HuH-7 (cell line): ENCODE measurements at regions not wholly inside any gene's neighbourhood (a gene's known extent, or its start where the extent isn't known, plus 50 kb on each side); places are given as distances from the start of the nearest gene placed in this dataset.
"Not testable (repeated sequence)": the region's sequence is repeated elsewhere in the genome, so short reads cannot be mapped to it uniquely, and the experiment has no call there.

Experiments used
- DNase-seq: peaks from one replicate; pipeline ENCODE4 v3.0.0; 2011; ENCODE audit warnings: low spot score

GRCh38 chr2:203585516-203585915 is 50.4 kb upstream of the RAPH1 start:
- DNase-seq: no peak

GRCh38 chr2:203586206-203586605 is 51.1 kb upstream of the RAPH1 start:
- no peak for DNase-seq

GRCh38 chr2:203586696-203587095 is 51.6 kb upstream of the RAPH1 start:
- no peak for DNase-seq

DNA sequence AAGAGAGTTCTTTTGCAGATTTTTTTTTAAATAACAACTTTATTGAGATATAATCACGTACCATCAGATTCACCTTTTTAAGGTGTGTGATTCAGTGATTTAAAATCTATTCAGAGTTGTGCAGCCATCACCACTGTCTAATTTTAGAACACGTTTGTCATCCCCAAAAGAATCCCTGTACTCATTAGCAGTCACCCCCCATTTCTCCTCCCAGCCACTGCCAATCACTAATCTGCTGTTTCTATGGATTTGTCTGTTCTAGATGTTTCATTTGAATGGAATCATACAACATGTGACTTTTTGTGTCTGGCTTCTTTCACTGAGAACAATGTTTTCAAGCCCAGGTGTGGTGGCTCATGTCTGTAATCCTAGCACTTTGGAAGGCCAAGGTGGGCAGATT is 55.4 kb upstream of the RAPH1 start:
- no peak for DNase-seq

DNA sequence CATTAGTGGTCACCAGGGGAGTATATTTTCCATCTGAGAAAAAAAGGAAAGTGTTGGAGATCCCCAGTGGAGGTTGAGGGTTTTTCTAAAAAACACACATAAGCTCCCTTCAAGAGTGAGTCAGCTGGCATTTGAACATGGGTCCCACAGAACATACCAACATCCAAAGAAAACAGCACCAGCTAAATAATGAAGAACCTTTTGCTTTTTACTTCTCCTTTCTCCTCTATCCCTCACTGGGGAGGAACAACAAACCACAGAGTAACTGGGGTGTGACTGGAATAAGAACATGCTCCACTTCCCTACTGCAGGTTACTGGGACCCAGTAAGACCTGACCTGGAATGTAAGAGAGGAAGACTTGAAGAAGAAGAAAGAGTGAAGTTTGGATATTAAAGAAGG is 56.5 kb upstream of the RAPH1 start:
- DNase-seq: no peak

DNA sequence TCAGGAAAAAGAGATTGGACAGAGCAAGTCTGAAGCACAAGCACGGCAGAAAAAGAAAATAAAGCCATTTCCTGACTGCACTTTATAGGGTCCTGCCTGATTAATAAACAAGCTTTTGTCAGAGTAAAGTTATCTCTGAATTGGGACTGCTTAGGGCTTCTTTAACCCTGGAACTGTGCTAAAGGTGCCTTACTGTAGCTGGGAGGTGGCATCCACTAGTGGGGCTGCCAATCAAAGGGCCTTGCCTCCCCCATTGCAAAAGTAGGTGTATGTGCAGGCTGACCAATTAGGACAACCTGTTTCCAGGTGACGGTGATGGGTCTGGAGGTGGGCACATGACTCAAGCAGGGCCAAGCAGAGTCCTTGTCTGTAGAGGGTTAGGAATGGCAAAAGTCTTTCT is 57.4 kb upstream of the RAPH1 start:
- DNase-seq: no peak

GRCh38 chr2:203594541-203594940 is 59.4 kb upstream of the RAPH1 start:
- DNase-seq: no peak

DNA sequence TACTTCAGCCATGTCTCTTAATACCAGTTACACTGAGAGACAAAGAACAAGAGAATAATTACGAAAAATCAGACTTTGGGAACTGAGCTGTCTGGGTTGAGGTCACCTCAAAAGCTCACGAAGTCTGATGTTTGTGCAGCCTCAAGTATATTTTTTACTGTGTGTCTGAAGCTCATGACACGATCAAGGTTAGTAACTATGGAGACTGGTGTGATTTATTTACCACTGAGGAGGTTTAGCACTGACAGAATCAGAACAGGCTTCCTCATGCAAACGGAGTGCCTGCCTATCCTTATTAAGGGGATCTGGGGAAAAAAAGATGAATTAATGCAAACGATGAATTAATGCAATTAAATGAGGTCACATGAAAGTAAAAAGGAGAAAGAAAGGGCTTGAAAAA is 61.1 kb upstream of the RAPH1 start:
- no peak for DNase-seq

DNA sequence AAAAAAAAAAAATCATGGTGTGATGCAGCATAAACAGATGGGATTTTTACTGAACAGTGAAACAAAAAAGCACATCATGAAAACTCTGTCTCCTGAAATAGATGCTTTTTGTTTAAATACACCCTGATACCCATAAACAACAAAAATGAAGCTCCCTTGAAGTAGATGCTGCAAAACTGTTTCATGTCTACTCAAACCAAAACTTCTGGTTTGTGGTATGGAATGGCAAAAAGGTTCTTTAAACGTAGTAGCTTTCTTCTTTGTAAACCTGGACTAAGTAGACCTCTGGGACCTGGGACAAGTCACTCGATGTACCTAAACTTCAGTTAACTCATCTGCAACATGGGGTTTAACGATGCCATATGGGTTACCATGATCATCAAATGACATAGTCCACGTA is 64.4 kb upstream of the RAPH1 start:
- no peak for DNase-seq

- no peak for DNase-seq
These were observed 65.2 kb upstream of the RAPH1 start for GRCh38 chr2:203600286-203600685.

DNA sequence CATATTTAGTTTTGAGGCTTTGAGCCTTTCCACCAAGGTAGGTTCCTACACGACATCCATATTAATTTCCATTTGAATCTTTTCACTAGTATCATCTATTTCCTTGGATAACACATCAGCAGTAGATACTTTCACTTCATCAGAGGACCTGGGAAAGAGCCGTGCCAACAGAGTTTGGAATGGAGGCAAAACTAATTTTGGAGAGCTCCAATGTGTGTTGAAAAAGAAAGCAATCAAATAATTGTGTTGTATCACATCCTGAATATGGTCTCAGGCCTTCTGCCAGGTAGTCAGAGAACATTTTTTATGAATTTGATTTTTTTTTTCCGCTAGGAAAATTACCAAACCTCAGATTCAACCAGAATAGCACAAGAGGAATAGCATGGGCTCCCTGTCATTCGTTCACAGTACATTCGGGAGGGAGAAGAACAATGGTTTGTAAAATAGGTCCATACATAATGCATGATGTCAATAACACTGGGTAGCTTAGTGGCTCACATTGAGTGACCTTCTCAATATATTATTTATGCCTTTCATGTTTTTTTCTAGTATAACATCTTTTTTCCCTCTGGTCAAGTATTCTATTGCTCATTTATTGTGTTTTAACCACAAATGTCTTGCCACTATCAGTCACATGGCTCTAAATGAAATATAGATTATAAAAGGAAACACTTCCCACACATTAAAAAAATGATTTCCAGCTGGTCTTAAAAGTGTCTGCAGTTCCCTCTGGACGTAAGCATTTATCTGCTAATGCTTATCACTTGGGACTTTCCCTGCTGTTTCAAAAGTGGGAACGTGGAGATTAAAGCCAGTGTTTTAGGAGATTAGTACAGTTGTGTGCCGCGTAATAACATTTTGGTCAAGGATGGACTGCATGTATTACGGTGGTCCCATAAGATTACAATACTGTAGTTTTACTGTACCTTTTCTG is 68.6 kb upstream of the RAPH1 start:
- DNase-seq: no peak

DNA sequence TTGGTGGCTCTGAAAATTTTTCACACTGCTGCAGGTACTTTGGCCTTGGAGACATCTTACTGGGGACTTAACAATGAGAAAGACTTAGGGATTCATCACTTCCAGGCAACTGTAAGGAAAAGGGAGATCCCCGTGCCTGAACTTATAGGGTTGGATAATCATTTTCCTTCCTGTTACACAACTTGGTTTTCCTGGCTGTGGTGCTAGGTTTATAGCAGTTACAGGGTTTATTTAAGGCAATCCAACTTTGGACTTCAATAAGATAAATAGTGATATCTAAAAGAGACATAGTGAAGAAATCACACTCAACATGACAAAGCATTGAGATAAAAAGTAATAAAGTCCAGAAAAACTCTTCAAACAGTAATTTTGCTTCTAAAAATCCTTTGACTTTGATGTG is 70.2 kb upstream of the RAPH1 start:
- peak; percentile 43 for DNase-seq

DNA sequence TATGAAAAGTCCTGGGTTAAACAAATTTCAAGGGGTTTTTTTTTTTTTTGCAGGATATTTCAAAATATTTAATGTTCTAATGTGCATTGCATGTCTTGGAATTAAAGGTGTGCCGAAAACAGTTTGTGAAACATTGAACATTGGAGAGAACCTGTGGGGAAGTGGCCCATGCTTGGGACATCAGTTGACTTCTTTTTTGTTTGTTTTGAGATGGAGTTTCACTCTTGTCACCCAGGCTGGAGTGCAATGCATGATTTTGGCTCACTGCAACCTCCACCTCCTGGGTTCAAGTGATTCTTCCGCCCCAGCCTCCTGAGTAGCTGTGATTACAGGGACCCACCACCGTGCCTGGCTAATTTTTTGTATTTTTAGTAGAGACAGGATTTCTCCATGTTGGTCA is 71.0 kb upstream of the RAPH1 start:
- DNase-seq: no peak

DNA sequence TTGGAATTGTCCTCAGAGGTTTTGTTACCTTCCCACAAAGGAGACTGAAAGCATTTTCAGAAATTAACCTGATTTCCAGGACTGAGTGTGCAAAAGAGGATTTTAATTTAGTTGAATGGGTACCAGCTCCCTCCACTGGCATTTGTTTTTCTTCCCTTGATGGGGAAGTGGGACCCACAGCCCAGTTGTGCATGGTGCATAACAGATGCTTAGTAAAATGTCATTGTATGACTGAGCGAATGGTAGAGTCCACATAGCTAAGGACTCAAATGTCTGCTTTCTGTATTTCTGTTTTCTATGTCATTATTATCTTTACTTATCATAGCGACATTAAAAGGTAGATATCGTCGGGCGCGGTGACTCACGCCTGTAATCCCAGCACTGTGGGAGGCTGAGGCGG is 75.5 kb upstream of the RAPH1 start:
- DNase-seq: no peak

GRCh38 chr2:203612246-203612645 is 77.1 kb upstream of the RAPH1 start:
- no peak for DNase-seq

DNA sequence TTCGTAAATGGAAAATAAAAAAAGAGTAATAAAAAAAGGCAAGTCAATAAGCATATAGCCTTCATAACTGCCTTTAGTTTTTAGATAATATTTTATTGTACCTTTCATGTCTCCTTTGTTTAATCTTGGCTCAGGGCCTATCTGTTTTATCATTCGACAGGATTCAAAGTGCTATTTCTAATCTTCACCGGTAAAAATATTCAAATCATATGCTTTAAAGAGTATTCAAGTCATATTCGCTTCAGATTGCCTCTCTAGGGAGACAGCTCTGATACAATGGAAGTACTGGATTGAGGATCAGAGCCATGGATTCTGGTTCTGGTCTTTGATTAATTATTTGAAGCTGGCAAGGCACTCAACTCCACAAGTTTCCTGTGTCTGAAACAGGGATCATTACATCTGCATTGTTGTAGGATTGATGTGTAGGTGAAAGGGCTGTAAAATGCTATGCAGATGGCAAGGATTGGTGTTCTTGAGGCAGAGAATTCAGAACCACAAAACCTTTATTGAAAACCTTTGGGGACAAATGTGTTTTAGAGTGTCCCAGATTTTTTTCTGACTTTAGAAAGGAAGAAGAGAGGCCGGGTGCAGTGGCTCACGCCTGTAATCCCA is 84.3 kb upstream of the RAPH1 start:
- no peak for DNase-seq

DNA sequence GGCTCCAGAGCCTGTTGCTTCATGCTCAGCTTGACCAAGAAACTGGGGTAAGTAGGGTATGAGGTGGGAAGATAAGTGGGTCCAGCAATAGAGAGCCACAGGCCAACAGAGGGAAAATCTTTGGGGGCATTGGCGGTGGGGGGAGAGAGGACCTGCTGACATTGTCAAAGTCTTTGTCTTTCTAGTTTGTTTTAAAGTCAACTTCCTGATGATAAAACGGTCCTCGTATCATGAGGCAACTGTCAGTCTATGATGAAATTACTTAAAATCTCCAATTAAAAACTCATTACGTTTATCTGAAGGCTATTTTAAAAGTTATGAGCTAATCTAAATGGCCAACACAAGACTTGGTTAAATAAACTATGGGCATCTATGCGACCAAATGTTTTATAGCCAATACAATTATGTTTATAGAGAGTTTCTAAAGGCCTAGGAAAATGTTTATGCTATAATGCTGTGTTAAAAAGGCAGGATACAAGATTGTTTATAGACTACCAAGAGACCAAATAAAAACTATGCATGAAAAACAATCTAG is 84.4 kb upstream of the CD28 start:
- no peak for DNase-seq

DNA sequence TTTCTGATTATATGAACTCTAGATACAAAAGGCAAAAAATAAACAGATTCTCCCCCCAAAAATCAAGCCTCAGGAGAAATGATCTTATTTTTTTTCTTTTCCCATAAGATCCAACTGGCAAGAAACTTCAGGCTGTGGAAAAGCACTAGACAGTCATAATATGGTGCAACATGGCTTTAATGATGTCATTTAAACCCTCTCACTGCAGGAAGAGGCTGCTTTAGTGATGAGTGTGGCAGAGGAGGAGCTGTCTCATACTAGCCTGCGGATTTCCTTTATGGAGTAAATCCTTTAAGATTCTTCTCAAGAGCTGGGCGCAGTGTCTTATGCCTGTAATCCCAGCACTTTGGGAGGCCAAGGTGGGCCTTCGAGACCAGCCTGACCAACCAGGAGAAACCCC is 83.3 kb upstream of the CD28 start:
- DNase-seq: no peak

- DNase-seq: no peak
These were observed 82.8 kb upstream of the CD28 start for GRCh38 chr2:203623661-203624060.

- no peak for DNase-seq
These were observed 80.7 kb upstream of the CD28 start for GRCh38 chr2:203625701-203626100.

GRCh38 chr2:203626247-203626646 is 80.2 kb upstream of the CD28 start:
- DNase-seq: not testable (repeated sequence)

GRCh38 chr2:203626952-203627681 is 79.3 kb upstream of the CD28 start:
- DNase-seq: no peak

GRCh38 chr2:203629699-203630098 is 76.7 kb upstream of the CD28 start:
- no peak for DNase-seq
